Kidney (tissue), 13 donors: ENCODE measurements at regions not wholly inside any gene's neighbourhood (a gene's known extent, or its start where the extent isn't known, plus 50 kb on each side); places are given as distances from the start of the nearest gene placed in this dataset.
A peak's percentile ranks its signal among the peaks of the same experiment; 100 is the strongest.

Experiments used
- DNase-seq, 5 donors: peaks; one replicate each; pipeline ENCODE4 v3.0.0-alpha.2; 2013 to 2020
- FAIRE-seq: peaks from 2 replicates; lab custom pipeline; 2012; peaks lifted over from hg19 to GRCh38; lab: Jason Lieb, UNC
- H3K27ac ChIP-seq, 2 donors: one replicate each; pipeline ENCODE4 v1.7.0; 2013; ENCODE audit warnings: low read depth in 2 of 2, low read length in 2 of 2, inconsistent platforms in 1 of 2
- H3K27me3 ChIP-seq: one replicate; pipeline ENCODE4 v1.7.1; 2013; ENCODE audit warnings: low read length, inconsistent platforms; ENCODE audit not compliant: control insufficient read depth, insufficient read depth
- H3K36me3 ChIP-seq, 3 donors: one replicate each; pipeline versions ENCODE4 v1.7.0 to v1.7.1; 2013; ENCODE audit warnings: low read length in 3 of 3, control low read depth in 1 of 3, inconsistent platforms in 1 of 3; ENCODE audit not compliant: insufficient read depth in 3 of 3, control insufficient read depth in 2 of 3
- H3K4me1 ChIP-seq, 3 donors: one replicate each; pipeline versions ENCODE4 v1.7.0 to v1.7.1; 2013; ENCODE audit warnings: low read length in 3 of 3, inconsistent platforms in 1 of 3, low read depth in 1 of 3; ENCODE audit not compliant: control insufficient read depth in 2 of 3, insufficient read depth in 2 of 3
- H3K4me3 ChIP-seq, 3 donors: one replicate each; pipeline versions ENCODE4 v1.7.0 to v1.8.1; 2013; ENCODE audit warnings: low read length in 3 of 3, control low read depth in 1 of 3, inconsistent platforms in 1 of 3
- H3K9ac ChIP-seq, 3 donors: one replicate each; pipeline versions ENCODE4 v1.7.0 to v1.7.1; 2013; ENCODE audit warnings: low read length in 3 of 3, control low read depth in 1 of 3, inconsistent platforms in 1 of 3
- H3K9me3 ChIP-seq, 3 donors: one replicate each; pipeline versions ENCODE4 v1.7.0 to v1.7.1; 2013; ENCODE audit warnings: low read length in 3 of 3, control low read depth in 1 of 3, inconsistent platforms in 1 of 3; ENCODE audit not compliant: control insufficient read depth in 2 of 3, insufficient read depth in 1 of 3
- CTCF ChIP-seq: IDR thresholded peaks from 3 replicates; pipeline ENCODE4 v1.5.1; 2012; ENCODE audit warnings: mild to moderate bottlenecking, moderate library complexity, borderline replicate concordance; ENCODE audit not compliant: insufficient read depth; ENCODE audit errors: extremely low read depth
- intact Hi-C: fragments of 100-400 bp; cut with DNase I; formaldehyde crosslinking; loops from one replicate; pipeline ENCODE4 v1.11.1; 2022
- donor health status: control.
- donor health status: control.
- donor health status: control.
- donor health status: control.
- donor health status: control.
- donor health status: DM: yes; HTN: yes; CAD: no.
- donor health status: Normal renal cell carcinoma (clear cell type).

DNA sequence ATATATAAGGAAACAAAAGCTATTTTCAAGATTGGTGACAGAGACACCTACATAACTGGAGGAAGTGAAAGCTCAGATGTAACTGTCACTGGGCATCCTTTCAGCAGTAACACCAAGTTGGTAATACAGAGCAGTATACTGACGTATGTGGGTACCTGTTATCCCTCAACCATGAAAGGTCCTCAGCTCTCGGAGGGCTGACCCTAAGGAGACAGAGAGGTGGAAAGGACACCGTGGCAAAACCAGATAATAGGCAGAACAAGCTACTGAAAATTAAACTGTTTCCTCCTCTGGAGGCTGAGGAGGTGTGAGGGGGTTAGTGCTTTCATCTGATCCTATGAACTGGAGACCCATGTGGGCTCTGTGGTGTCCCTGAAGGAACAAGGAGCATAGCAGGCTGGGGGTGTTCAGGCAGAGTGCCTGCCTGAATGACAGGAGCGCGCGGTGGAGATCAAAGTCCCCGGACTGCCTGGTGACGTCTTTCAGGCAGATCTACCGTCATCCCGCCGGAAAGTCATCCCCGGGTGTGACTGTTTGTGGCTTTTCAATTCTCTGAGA, 130.2 kb upstream of the FSTL4 start:
- TF ChIP-seq CTCF = no peak
- no peak for FAIRE-seq
- H3K4me3 ChIP-seq = no peak overlapping the region
- DNase-seq = peak in 2 of 5 donors; percentile 21 to 29
- intact Hi-C loops = no loop called here
- H3K36me3 ChIP-seq = no peaks in the 10 kb centered on the region
- H3K27ac ChIP-seq = no peak overlapping the region
- no peak overlapping the region for H3K9ac ChIP-seq
- H3K27me3 ChIP-seq = no peaks in the 10 kb centered on the region
- H3K9me3 ChIP-seq = no peaks in the 10 kb centered on the region
- no peaks in the 10 kb centered on the region for H3K4me1 ChIP-seq

GRCh38 chr5:133741818-133742355, 129.5 kb upstream of the FSTL4 start:
- no peaks in the 10 kb centered on the region for H3K4me1 ChIP-seq
- no peak overlapping the region for H3K9ac ChIP-seq
- no peaks in the 10 kb centered on the region for H3K27me3 ChIP-seq
- H3K36me3 ChIP-seq = no peaks in the 10 kb centered on the region
- DNase-seq = peak in 1 of 5 donors; percentile 12
- no peak overlapping the region for H3K4me3 ChIP-seq
- no peak for FAIRE-seq
- H3K9me3 ChIP-seq = no peaks in the 10 kb centered on the region
- intact Hi-C loops = no loop called here
- no peak overlapping the region for H3K27ac ChIP-seq
- no peak for TF ChIP-seq CTCF

DNA sequence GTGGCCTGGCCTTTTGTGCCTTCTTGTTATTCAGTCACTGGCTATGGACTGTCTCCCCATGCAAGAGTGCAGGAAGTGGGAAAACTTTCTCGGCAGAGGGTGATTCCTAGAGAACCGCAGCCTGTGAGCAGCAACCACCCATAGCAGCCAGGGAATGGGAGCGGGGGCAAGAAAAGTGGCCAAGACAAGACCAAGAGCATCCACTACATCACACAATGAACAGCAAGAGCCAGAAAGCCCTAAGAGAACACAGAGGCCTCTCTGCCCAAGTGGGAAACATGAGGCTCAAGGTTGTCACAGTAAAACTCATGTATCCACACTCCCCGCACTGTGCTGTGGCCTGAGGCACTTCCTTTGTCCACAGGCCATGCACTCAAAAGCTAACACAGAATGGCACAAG, 129.1 kb upstream of the FSTL4 start:
- Histone ChIP-seq H3K27me3 (no peaks in the 10 kb centered on the region), H3K4me1 (no peaks in the 10 kb centered on the region), H3K4me3 (no peak overlapping the region), H3K36me3 (no peaks in the 10 kb centered on the region), H3K9ac (no peak overlapping the region), H3K9me3 (no peaks in the 10 kb centered on the region), H3K27ac (no peak overlapping the region)
- no peak for TF ChIP-seq CTCF
- DNase-seq (peak in 1 of 5 donors; percentile 7), FAIRE-seq (no peak)
- intact Hi-C loops = no loop called here
